ENCODE measurements at regions not wholly inside any gene's neighbourhood (a gene's known extent, or its start where the extent isn't known, plus 50 kb on each side); places are given as distances from the start of the nearest gene placed in this dataset.

- no peak overlapping the region for H3K27ac ChIP-seq (ENCODE audit: low read depth, low read length)
- no peak overlapping the region for H3K4me3 ChIP-seq (ENCODE audit: low read depth, low read length)
- peaks cover 40% of the 10 kb centered on the region for H3K27me3 ChIP-seq (ENCODE audit: control insufficient read depth, insufficient read depth, low read length)
- no peaks in the 10 kb centered on the region for H3K36me3 ChIP-seq (ENCODE audit: control insufficient read depth, insufficient read depth, low read length)
- H3K4me1 ChIP-seq (ENCODE audit: control insufficient read depth, insufficient read depth, low read length), result peaks cover 7% of the 10 kb centered on the region; the same call in 1 of the 2 replicates
- H3K9ac ChIP-seq (ENCODE audit: low read length), result no peak overlapping the region
- H3K9me3 ChIP-seq (ENCODE audit: control insufficient read depth, insufficient read depth, low read depth, low read length), result no peaks in the 10 kb centered on the region
These were observed 52.7 kb upstream of the BTRC start for GRCh38 chr10:101301111-101301731.

- H3K4me3 ChIP-seq (ENCODE audit: low read depth, low read length), result no peak overlapping the region
- peaks cover 1% of the 10 kb centered on the region; the same call in 1 of the 2 replicates for H3K4me1 ChIP-seq (ENCODE audit: control insufficient read depth, insufficient read depth, low read length)
- H3K9ac ChIP-seq (ENCODE audit: low read length), result no peak overlapping the region
- H3K27me3 ChIP-seq (ENCODE audit: control insufficient read depth, insufficient read depth, low read length), result peaks cover 37% of the 10 kb centered on the region
- H3K27ac ChIP-seq (ENCODE audit: low read depth, low read length), result no peak overlapping the region
- no peaks in the 10 kb centered on the region for H3K36me3 ChIP-seq (ENCODE audit: control insufficient read depth, insufficient read depth, low read length)
- no peaks in the 10 kb centered on the region for H3K9me3 ChIP-seq (ENCODE audit: control insufficient read depth, insufficient read depth, low read depth, low read length)
These were observed 50.8 kb upstream of the BTRC start for GRCh38 chr10:101303087-101303703.

All from HUES6 (cell line).